Panc1 (cell line): ENCODE measurements at regions not wholly inside any gene's neighbourhood (a gene's known extent, or its start where the extent isn't known, plus 50 kb on each side); places are given as distances from the start of the nearest gene placed in this dataset.

Experiments
- ATAC-seq: fragments of 200-7000 bp; cut with Tn5 transposase; 2 replicates; pipeline ENCODE4 v1.9.1; 2020; ENCODE audit warnings: mild to moderate bottlenecking, moderate library complexity
- BruUV-seq: library from RNA; stranded (reverse); fragments of 400-500 nt; replicated peaks from 2 replicates; lab custom pipeline; 2021; lab: Mats Ljungman, UMichigan
- CTCF ChIA-PET: fragments of 300-600 bp; sonication (Branson Sonifier 250); formaldehyde crosslinking; loops from one replicate; lab custom pipeline; 2022; ENCODE audit warnings: antibody characterized with exemption; lab: Charles Lee
- POLR2A ChIA-PET: fragments of 300-600 bp; sonication (Branson Sonifier 250); formaldehyde crosslinking; loops from one replicate; lab custom pipeline; 2022; ENCODE audit warnings: antibody characterized with exemption; lab: Charles Lee
- DNase-seq: peaks from one replicate; pipeline ENCODE4 v3.0.0-alpha.2; 2010; ENCODE audit warnings: low read depth, low spot score
- H3K27ac ChIP-seq: 2 replicates; pipeline ENCODE4 v1.5.1; 2011; ENCODE audit warnings: mild to moderate bottlenecking, low read length, inconsistent platforms
- H3K27me3 ChIP-seq: fragments of 200-500 bp; sonication (Bioruptor generic); 2 replicates; pipeline ENCODE4 v1.6.0; 2014; ENCODE audit warnings: low read length, inconsistent platforms; ENCODE audit not compliant: control insufficient read depth, insufficient read depth
- H3K36me3 ChIP-seq: fragments of 200-500 bp; sonication (Bioruptor generic); 2 replicates; pipeline ENCODE4 v1.5.1; 2014; ENCODE audit warnings: inconsistent platforms, mild to moderate bottlenecking, low read length, moderate library complexity; ENCODE audit not compliant: control insufficient read depth, insufficient read depth
- H3K4me1 ChIP-seq: 2 replicates; pipeline ENCODE4 v1.5.1; 2011; ENCODE audit warnings: inconsistent platforms, mild to moderate bottlenecking, low read length, moderate library complexity; ENCODE audit not compliant: control insufficient read depth, insufficient read depth
- H3K4me3 ChIP-seq, 2 experiments: 2 replicates each; pipeline ENCODE4 v1.5.1; 2011 to 2012; ENCODE audit warnings: low read depth in 2 of 2, low read length in 2 of 2, mild to moderate bottlenecking in 2 of 2, inconsistent platforms in 1 of 2, moderate library complexity in 1 of 2
- H3K9me3 ChIP-seq: fragments of 200-500 bp; sonication (Bioruptor generic); 2 replicates; pipeline ENCODE4 v1.5.1; 2014; ENCODE audit warnings: low read depth, mild to moderate bottlenecking, inconsistent platforms, low read length, moderate library complexity; ENCODE audit not compliant: control insufficient read depth, insufficient read depth
- POLR2AphosphoS5 ChIP-seq: IDR thresholded peaks from 2 replicates; pipeline ENCODE4 v1.6.1; 2012; ENCODE audit warnings: mild to moderate bottlenecking, low read depth, low read length, moderate library complexity
- SIN3A ChIP-seq: IDR thresholded peaks from 2 replicates; pipeline ENCODE4 v1.6.1; 2012; ENCODE audit warnings: low read depth, mild to moderate bottlenecking, low read length, moderate library complexity, borderline replicate concordance; ENCODE audit not compliant: insufficient read depth
- TCF7L2 ChIP-seq: IDR thresholded peaks from 2 replicates; pipeline ENCODE4 v1.6.1; 2011; ENCODE audit warnings: mild to moderate bottlenecking, low read depth, low read length, inconsistent platforms
- in situ Hi-C: cut with HindIII; loops from 2 replicates; pipeline ENCODE4 v1.10.0; 2016; ENCODE audit warnings: low sequenced_read_pairs, low pct_unique_long_range_greater_than_20kb
- intact Hi-C: fragments of 100-400 bp; cut with micrococcal nuclease; formaldehyde crosslinking; loops from one replicate; pipeline ENCODE4 v1.10.0; 2022; ENCODE audit not compliant: unreplicated experiment
- TF ChIP-seq, protein P1 (sequence below), 2 experiments: IDR thresholded peaks; 2 replicates each; pipeline ENCODE4 v1.6.1; 2011 to 2012; ENCODE audit warnings: low read depth in 2 of 2, control low read depth in 1 of 2, low read length in 1 of 2, mild to moderate bottlenecking in 1 of 2, moderate library complexity in 1 of 2; ENCODE audit not compliant: insufficient read depth in 1 of 2
- TF ChIP-seq, protein P2 (sequence below): fragments of 450-650 bp; IDR thresholded peaks from 2 replicates; pipeline ENCODE4 v1.5.1; 2017; ENCODE audit warnings: mild to moderate bottlenecking

GRCh38 chr9:1434052-1434767 lies 384.1 kb downstream of the DMRT2 start:
- Histone ChIP-seq H3K36me3 (no peaks in the 10 kb centered on the region), H3K27me3 (no peaks in the 10 kb centered on the region), H3K9me3 (no peaks in the 10 kb centered on the region), H3K4me1 (no peaks in the 10 kb centered on the region), H3K27ac (no peak overlapping the region), H3K4me3 (no peak overlapping the region)
- BruUV-seq, result no TSS peak
- TF ChIP-seq, protein P1, sequence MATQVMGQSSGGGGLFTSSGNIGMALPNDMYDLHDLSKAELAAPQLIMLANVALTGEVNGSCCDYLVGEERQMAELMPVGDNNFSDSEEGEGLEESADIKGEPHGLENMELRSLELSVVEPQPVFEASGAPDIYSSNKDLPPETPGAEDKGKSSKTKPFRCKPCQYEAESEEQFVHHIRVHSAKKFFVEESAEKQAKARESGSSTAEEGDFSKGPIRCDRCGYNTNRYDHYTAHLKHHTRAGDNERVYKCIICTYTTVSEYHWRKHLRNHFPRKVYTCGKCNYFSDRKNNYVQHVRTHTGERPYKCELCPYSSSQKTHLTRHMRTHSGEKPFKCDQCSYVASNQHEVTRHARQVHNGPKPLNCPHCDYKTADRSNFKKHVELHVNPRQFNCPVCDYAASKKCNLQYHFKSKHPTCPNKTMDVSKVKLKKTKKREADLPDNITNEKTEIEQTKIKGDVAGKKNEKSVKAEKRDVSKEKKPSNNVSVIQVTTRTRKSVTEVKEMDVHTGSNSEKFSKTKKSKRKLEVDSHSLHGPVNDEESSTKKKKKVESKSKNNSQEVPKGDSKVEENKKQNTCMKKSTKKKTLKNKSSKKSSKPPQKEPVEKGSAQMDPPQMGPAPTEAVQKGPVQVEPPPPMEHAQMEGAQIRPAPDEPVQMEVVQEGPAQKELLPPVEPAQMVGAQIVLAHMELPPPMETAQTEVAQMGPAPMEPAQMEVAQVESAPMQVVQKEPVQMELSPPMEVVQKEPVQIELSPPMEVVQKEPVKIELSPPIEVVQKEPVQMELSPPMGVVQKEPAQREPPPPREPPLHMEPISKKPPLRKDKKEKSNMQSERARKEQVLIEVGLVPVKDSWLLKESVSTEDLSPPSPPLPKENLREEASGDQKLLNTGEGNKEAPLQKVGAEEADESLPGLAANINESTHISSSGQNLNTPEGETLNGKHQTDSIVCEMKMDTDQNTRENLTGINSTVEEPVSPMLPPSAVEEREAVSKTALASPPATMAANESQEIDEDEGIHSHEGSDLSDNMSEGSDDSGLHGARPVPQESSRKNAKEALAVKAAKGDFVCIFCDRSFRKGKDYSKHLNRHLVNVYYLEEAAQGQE (IDR thresholded peaks at IDR 0.05; ENCODE audit: insufficient read depth in 1 of 2, low read depth in 2 of 2, low read length in 1 of 2), result no peak
- TF ChIP-seq POLR2AphosphoS5 (no peak), TCF7L2 (no peak), SIN3A (no peak)
- TF ChIP-seq, protein P2, sequence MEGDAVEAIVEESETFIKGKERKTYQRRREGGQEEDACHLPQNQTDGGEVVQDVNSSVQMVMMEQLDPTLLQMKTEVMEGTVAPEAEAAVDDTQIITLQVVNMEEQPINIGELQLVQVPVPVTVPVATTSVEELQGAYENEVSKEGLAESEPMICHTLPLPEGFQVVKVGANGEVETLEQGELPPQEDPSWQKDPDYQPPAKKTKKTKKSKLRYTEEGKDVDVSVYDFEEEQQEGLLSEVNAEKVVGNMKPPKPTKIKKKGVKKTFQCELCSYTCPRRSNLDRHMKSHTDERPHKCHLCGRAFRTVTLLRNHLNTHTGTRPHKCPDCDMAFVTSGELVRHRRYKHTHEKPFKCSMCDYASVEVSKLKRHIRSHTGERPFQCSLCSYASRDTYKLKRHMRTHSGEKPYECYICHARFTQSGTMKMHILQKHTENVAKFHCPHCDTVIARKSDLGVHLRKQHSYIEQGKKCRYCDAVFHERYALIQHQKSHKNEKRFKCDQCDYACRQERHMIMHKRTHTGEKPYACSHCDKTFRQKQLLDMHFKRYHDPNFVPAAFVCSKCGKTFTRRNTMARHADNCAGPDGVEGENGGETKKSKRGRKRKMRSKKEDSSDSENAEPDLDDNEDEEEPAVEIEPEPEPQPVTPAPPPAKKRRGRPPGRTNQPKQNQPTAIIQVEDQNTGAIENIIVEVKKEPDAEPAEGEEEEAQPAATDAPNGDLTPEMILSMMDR, result no peak
- intact Hi-C loops (no loop called here), in situ Hi-C loops (no loop called here)
- DNase-seq (no peak), ATAC-seq (no peak)
- CTCF ChIA-PET, result no interaction called here
- POLR2A ChIA-PET, result no interaction called here

DNA sequence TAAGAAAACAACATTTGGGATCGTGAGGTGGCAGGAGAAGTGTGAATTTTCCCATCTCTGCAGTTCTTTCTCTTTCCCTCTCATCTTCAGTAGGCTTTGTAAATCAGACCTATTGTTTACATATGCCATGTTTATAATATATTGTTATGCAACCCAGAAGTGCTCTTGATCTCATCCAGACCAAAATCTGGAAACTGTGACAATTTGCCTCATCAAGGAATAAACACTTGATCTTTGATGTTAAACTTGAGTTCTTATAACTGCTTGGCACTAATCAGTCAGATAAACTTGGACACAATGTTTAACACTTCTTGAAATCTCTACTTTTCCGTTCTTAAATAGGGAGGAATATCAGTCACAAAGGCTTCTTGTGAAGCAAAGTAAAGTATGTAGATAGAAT lies 384.7 kb downstream of the DMRT2 start:
- TF ChIP-seq, protein P2, result no peak
- TF ChIP-seq, protein P1 (IDR thresholded peaks at IDR 0.05; ENCODE audit: insufficient read depth in 1 of 2, low read depth in 2 of 2, low read length in 1 of 2), result no peak
- TF ChIP-seq SIN3A, result no peak
- TF ChIP-seq POLR2AphosphoS5, result no peak
- no peak for TF ChIP-seq TCF7L2
- in situ Hi-C loops, result no loop called here
- Histone ChIP-seq H3K27me3 (no peaks in the 10 kb centered on the region), H3K27ac (no peak overlapping the region), H3K4me3 (no peak overlapping the region), H3K9me3 (no peaks in the 10 kb centered on the region), H3K4me1 (no peaks in the 10 kb centered on the region), H3K36me3 (no peaks in the 10 kb centered on the region)
- no TSS peak for BruUV-seq
- ATAC-seq (no peak), DNase-seq (no peak)
- intact Hi-C loops, result no loop called here
- ChIA-PET POLR2A (no interaction called here), CTCF (no interaction called here)
